HG03097 (cell line): ENCODE measurements at regions not wholly inside any gene's neighbourhood (a gene's known extent, or its start where the extent isn't known, plus 50 kb on each side); places are given as distances from the start of the nearest gene placed in this dataset.

Experiments used
- ATAC-seq: cut with Tn5 transposase; IDR thresholded peaks from one replicate; pipeline ENCODE4 v1.9.1; 2021; ENCODE audit not compliant: unreplicated experiment, low FRiP score

DNA sequence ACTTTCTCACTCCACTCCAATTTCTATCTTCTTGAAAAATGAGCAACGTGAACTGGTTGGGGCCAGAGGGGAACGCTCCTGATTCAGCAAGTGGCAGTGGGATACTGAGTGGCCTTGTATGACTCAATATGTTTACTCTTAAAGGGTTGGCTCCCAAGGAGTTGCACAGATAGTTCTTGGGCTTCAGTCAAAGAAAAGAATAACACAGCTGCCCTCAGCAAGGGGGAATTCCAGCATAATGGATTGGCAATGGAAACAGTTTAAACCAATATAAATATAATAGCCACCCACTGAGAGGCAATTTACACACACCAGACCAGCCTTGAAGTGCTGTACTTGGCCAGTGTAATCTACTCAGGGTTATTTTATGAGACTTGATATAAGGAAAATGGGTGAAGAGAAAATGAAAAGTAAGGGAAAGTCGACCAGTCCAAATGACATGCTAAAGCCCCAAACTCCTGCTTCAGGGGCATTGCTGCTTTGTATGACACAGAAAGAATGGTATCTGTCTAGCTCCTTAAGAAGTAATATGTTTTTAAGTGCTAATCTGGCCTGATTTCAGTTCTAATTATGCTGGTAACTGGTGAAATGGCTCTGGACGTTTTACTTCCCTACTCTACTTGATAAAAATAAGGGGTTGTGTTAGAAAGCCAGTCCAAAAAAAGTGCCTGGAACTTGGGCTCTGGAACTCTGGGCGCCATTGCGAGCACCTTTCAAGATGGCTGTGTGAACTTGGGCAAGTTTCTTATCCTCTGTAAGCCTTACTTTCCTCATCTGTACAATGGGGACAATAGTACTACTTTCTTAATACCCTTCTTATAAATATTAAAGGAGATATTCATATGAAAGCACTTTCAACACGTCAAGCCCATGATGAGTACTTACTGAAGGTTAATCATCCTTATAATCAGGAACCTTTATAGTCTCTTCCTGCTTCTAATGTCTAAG lies 712.9 kb upstream of the MAP3K7 start:
- no peak for ATAC-seq

GRCh38 chr6:91298543-91299145 lies 711.8 kb upstream of the MAP3K7 start:
- no peak for ATAC-seq

GRCh38 chr6:91293395-91293794 lies 706.5 kb upstream of the MAP3K7 start:
- no peak for ATAC-seq

DNA sequence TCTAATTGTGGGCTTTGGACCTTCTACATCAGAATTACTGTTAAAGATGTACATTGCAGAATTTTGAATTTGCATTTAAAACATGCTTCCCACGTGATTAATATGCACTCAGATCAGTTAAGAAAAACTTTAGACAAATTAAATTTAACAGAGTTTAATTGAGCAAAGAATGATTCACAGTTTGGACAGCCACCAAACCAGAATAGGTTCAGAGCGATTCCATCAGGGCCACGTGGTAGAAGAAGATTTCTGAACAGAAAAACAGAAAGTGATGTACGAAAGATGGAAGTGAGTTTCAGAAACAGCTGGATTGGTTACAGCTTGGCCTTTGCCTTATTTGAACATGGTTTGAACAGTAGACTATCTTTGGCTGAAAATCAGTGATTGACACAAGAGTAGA lies 704.2 kb upstream of the MAP3K7 start:
- ATAC-seq: no peak

- ATAC-seq: no peak
Measured at GRCh38 chr6:91288741-91289140, 701.9 kb upstream of the MAP3K7 start.

- ATAC-seq: no peak
Measured at GRCh38 chr6:91281901-91282300, 695.0 kb upstream of the MAP3K7 start.

- ATAC-seq: no peak
Measured at GRCh38 chr6:91280494-91280830, 693.6 kb upstream of the MAP3K7 start.

DNA sequence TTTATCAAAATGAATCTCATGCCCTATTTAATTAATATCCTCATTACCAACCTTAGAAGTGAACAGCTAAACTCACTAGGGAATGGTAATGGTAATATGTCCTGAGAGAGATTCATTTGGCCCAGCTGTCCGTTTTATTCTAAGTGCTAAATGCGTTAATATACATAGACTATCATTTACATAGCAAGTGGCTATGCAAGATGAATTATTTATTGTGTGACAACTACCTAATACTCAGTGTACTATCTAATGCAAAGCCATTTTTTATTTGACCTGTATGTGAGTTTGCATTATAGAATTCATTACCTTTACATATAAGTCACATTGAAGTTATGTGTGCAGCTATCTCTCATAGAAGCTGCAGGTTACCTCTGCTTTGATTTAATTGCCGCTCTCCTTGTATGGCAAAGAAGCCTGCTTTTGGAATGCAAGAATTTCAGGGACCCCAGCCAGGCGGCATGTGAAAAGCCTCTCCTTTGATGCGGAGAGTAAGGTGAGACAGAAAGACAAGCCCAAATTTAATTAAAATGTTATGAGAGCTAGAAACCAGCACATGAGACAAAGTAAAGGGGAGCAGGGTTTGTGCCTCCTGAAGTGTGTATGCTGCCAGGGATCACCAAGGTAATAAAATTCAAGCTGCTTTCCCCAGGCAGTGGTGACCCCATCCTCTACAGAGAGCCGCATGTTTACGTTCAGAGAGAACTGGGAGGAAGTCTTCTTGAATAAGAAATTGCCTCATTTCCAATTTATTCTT lies 693.0 kb upstream of the MAP3K7 start:
- no peak for ATAC-seq

- ATAC-seq: no peak
Measured at GRCh38 chr6:91278416-91278815, 691.5 kb upstream of the MAP3K7 start.

DNA sequence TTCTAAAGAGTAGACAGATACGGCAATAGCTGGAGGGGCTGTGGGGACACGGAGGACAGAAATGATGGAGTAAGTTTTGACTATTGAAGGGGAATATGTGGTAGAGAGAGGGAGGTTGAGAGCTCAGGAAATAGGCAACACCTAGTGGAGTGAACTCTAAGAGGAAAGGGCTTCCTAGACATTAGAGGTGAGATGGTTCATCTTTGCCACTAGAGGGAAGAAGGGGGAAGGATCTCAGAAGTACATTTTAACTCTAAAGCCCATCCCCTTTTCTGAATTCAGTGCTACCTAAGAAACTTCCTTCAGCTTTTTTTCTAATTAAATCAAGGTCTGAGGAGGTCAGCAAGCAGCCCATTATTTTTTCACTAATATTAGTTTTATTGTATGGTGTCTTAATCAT lies 689.4 kb upstream of the MAP3K7 start:
- no peak for ATAC-seq

- no peak for ATAC-seq
Measured at GRCh38 chr6:91273729-91274128, 686.9 kb upstream of the MAP3K7 start.

GRCh38 chr6:91271807-91272206 lies 684.9 kb upstream of the MAP3K7 start:
- ATAC-seq: no peak

DNA sequence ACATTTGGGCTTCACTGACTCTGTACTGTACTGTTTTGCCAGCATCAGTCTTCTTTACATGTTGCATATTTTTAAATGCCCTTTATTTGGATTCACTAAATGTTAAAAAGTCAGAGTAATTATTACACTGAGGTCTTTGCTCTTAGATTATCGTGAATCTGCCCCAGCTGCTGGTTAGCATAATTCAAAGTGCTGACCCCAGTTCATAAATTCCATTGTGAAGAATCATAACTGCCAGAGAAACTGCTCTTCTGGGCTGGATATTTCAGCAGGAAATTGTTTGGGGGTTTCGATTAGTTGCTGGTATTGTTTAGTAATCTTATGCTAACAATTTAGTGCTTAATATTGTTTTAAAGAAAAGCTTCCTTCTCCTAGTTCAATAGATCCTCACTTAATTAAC lies 682.1 kb upstream of the MAP3K7 start:
- ATAC-seq: no peak

GRCh38 chr6:91267246-91267645 lies 680.4 kb upstream of the MAP3K7 start:
- ATAC-seq: no peak

GRCh38 chr6:91266156-91266555 lies 679.3 kb upstream of the MAP3K7 start:
- ATAC-seq: no peak

DNA sequence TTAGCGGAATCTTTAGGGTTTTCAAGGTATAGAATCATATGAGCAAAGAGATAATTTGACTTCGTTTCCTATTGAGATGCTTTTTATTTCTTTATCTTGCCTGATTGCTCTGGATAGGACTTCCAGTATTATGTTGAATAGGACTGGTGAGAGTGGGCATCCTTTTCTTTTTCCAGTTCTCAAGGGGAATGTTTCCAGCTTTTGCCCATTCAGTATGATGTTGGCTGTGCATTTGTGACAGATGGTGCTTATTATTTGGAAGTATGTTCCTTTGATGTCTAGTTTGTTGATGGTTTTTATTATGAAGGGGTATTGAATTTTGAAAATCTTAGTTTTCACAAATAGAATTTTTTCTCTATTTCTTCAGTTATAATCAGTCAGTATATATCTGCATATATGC lies 656.6 kb upstream of the MAP3K7 start:
- ATAC-seq: no peak

DNA sequence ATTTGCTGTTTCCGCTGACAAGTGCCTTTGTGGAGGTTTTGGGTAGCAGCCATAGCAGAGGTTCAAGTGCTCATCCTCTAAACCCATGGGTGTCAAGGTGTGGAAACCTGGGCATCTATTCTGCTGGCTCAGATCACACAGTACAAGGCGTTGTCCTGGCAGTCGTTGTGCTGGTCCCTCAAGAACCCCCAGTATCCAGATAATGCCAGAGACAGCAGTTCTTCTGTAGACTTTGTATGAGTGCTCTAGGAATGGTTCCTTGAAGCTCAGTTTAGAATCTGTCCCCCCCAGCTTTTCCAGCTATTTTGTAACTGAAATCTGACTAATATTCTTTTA lies 655.7 kb upstream of the MAP3K7 start:
- ATAC-seq: no peak

DNA sequence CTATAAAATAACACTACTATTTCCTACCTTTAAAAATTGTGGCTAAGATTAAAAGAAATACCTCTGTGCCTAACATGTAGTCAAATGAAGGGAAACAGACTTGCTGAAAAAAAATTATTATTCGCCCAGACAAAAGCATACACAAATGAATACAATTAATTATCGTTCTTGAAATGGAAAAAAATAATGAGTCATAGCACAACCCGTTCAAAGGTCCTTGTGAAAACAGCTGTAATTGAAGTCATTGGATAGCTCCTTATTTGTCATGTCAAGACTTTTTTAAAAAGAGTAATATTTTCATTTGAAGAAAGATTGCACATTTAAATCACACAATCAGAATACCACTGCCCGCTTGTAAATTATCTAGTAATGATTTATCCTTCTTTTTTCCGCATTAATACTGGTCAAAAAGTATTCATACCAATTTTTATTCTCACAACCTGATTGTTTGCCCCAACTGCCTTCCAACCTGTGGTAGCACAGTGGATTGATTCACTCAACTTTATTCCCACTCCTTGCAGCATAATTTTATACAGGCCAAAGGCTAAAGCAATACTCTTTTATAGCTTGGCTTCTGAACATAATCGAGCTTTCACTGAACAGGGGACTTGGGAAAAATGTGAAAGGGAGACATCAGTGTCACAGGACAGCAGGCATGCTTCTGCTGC lies 655.2 kb upstream of the MAP3K7 start:
- no peak for ATAC-seq

GRCh38 chr6:91240878-91241603 lies 654.2 kb upstream of the MAP3K7 start:
- ATAC-seq: no peak

- no peak for ATAC-seq
Measured at GRCh38 chr6:91221072-91221720, 634.3 kb upstream of the MAP3K7 start.
